Ishikawa (cell line): ENCODE measurements at regions not wholly inside any gene's neighbourhood (a gene's known extent, or its start where the extent isn't known, plus 50 kb on each side); places are given as distances from the start of the nearest gene placed in this dataset.

ENCODE experiments used
- CEBPB ChIP-seq: IDR thresholded peaks from 2 replicates; pipeline ENCODE4 v1.6.1; 2012
- CREB1 ChIP-seq: IDR thresholded peaks from 2 replicates; pipeline ENCODE4 v1.6.1; 2012; ENCODE audit warnings: low read depth
- EGR1 ChIP-seq: IDR thresholded peaks from 2 replicates; pipeline ENCODE4 v1.6.1; 2012
- EP300 ChIP-seq: IDR thresholded peaks from 2 replicates; pipeline ENCODE4 v1.6.1; 2012; ENCODE audit warnings: borderline replicate concordance
- FOXM1 ChIP-seq: IDR thresholded peaks from 2 replicates; pipeline ENCODE4 v1.6.1; 2012; ENCODE audit warnings: low read depth, borderline replicate concordance
- NFIC ChIP-seq: IDR thresholded peaks from 2 replicates; pipeline ENCODE4 v1.6.1; 2012
- RAD21 ChIP-seq: IDR thresholded peaks from 2 replicates; pipeline ENCODE4 v1.6.1; 2012; ENCODE audit warnings: low read depth
- REST ChIP-seq: IDR thresholded peaks from 2 replicates; pipeline ENCODE4 v1.6.1; 2012; ENCODE audit warnings: low read depth, mild to moderate bottlenecking
- TAF1 ChIP-seq: IDR thresholded peaks from 2 replicates; pipeline ENCODE4 v1.6.1; 2012; ENCODE audit warnings: low read depth, mild to moderate bottlenecking
- TCF12 ChIP-seq: IDR thresholded peaks from 2 replicates; pipeline ENCODE4 v1.6.1; 2012; ENCODE audit warnings: low read depth
- TEAD4 ChIP-seq: IDR thresholded peaks from 2 replicates; pipeline ENCODE4 v1.6.1; 2012
- USF1 ChIP-seq: IDR thresholded peaks from 2 replicates; pipeline ENCODE4 v1.6.1; 2012
- YY1 ChIP-seq: IDR thresholded peaks from 2 replicates; pipeline ENCODE4 v1.6.1; 2012; ENCODE audit warnings: low read depth
- ZBTB7A ChIP-seq: IDR thresholded peaks from 2 replicates; pipeline ENCODE4 v1.6.1; 2012; ENCODE audit warnings: low read depth
- TF ChIP-seq, protein P1 (sequence below): IDR thresholded peaks from 2 replicates; pipeline ENCODE4 v1.6.1; 2012

DNA sequence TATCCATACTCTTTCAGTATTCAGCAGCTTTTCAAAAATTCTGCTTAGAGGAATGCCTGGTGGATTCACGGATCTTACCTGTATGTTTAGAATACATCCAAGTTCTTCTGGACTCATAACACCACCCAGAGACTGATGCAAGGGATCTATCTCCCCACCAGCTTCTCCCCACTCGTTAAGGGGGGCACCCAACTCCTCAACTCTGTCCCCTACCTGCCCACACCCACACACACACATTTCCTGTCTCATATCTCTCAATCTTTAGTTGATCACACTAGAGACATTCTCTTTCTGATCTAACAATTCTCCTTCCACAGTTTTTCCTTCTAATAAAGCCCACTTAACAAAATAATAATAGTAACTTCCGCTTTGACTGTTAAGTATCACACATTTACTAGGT, 110.1 kb downstream of the DLEU7 start:
- TF ChIP-seq CEBPB (no peak), REST (no peak), CREB1 (no peak), TAF1 (no peak), RAD21 (no peak), NFIC (no peak), FOXM1 (no peak), EGR1 (no peak), TEAD4 (no peak), USF1 (no peak), YY1 (no peak), TCF12 (no peak), ZBTB7A (no peak), EP300 (no peak)
- TF ChIP-seq, protein P1, sequence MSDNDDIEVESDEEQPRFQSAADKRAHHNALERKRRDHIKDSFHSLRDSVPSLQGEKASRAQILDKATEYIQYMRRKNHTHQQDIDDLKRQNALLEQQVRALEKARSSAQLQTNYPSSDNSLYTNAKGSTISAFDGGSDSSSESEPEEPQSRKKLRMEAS = no peak

GRCh38 chr13:50735071-50735470, 108.4 kb downstream of the DLEU7 start:
- no peak for TF ChIP-seq REST
- TF ChIP-seq ZBTB7A = no peak
- no peak for TF ChIP-seq NFIC
- TF ChIP-seq USF1 = no peak
- TF ChIP-seq EGR1 = no peak
- no peak for TF ChIP-seq TAF1
- TF ChIP-seq, protein P1 = no peak
- TF ChIP-seq YY1 = no peak
- TF ChIP-seq RAD21 = no peak
- no peak for TF ChIP-seq EP300
- TF ChIP-seq TCF12 = no peak
- no peak for TF ChIP-seq CREB1
- TF ChIP-seq FOXM1 = no peak
- TF ChIP-seq TEAD4 = no peak
- TF ChIP-seq CEBPB = no peak

DNA sequence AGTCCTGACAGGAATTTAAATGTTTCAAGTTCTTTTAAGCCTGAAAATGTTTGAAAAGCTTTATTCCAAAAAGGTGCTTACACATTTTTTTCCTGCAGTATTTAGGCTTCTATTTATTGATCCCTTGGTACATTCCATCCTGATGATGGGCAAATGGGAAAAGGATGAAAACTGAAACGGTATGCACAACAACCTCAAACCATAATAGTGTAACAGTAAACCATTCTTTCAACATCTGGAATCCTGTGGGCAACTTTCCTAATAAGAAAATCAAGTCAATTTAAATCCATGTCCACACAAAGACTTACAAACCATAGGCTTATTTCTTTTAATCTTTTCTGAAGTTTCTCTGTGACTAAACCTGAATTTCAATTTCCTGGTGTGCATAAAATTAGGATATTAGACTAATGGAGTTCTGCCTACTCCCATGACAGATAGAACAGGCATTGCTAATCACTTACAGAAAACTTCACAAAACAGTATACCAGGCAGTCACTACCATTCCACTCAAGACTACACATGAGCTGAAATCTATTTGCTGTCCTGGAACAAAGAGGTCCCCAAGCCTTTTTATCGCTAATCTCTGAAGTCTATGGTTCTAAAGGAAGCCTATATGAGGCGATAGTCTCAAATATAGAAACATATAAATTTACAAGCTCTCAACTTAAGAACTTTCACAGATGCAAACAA, 103.3 kb downstream of the DLEU7 start:
- TF ChIP-seq CEBPB (no peak), NFIC (no peak), TCF12 (no peak), EGR1 (no peak), TEAD4 (no peak), REST (no peak), FOXM1 (no peak), ZBTB7A (no peak), TAF1 (no peak), EP300 (no peak), RAD21 (no peak), USF1 (no peak), CREB1 (no peak), YY1 (no peak)
- TF ChIP-seq, protein P1 = no peak
